SK-N-SH (cell line): ENCODE measurements at regions not wholly inside any gene's neighbourhood (a gene's known extent, or its start where the extent isn't known, plus 50 kb on each side); places are given as distances from the start of the nearest gene placed in this dataset.

Source experiments
- CTCF ChIA-PET: fragments of 300-600, 350-600 bp; formaldehyde crosslinking; extraction: SDS; loops from one replicate; lab custom pipeline; 2021; lab: Yijun Ruan, JAX
- POLR2A ChIA-PET: fragments of 350-600 bp; sonication (Branson Sonifier 250); formaldehyde crosslinking; extraction: SDS; loops from one replicate; lab custom pipeline; 2020; ENCODE audit warnings: antibody characterized with exemption, inconsistent platforms; lab: Yijun Ruan, JAX
- DNase-seq: peaks from one replicate; pipeline ENCODE4 v3.0.0; 2012
- H2AFZ ChIP-seq: fragments of 200-600 bp; sonication (generic); 2 replicates; pipeline ENCODE4 v1.8.1; 2016; ENCODE audit warnings: antibody characterized with exemption, mild to moderate bottlenecking, low read depth
- H3F3A ChIP-seq: fragments of 200-600 bp; sonication (generic); replicated peaks from 2 replicates; pipeline ENCODE3; 2016; ENCODE audit warnings: antibody characterized with exemption, mild to moderate bottlenecking; ENCODE audit not compliant: insufficient read depth
- H3K27ac ChIP-seq, 2 experiments: fragments of 200-500 bp in 1 of 2; fragments of 200-600 bp in 1 of 2; sonication (Bioruptor generic) in 1 of 2; sonication (generic), shearing (Covaris generic) in 1 of 2; 2 replicates each; pipeline versions ENCODE4 v1.5.1 to v1.6.1; 2014 to 2016; ENCODE audit warnings: low read depth in 2 of 2, inconsistent platforms in 1 of 2, low read length in 1 of 2, mild to moderate bottlenecking in 1 of 2, mixed read lengths in 1 of 2
- H3K27me3 ChIP-seq: fragments of 200-600 bp; sonication (generic), shearing (Covaris generic); 2 replicates; pipeline ENCODE4 v1.6.1; 2016; ENCODE audit warnings: mixed run types; ENCODE audit not compliant: insufficient read depth
- H3K36me3 ChIP-seq, 2 experiments: fragments of 200-500 bp in 1 of 2; fragments of 200-600 bp in 1 of 2; sonication (Bioruptor generic) in 1 of 2; sonication (generic) in 1 of 2; replicated peaks in 1 of 2; 2 replicates each; pipeline versions ENCODE3 to v1.5.1; 2014 to 2016; ENCODE audit warnings: low read length in 1 of 2, mild to moderate bottlenecking in 1 of 2; ENCODE audit not compliant: insufficient read depth in 2 of 2, control insufficient read depth in 1 of 2
- H3K4me1 ChIP-seq, 2 experiments: fragments of 200-500 bp in 1 of 2; fragments of 200-600 bp in 1 of 2; sonication (Bioruptor generic) in 1 of 2; sonication (generic), shearing (Covaris generic) in 1 of 2; 2 replicates each; pipeline versions ENCODE4 v1.5.1 to v1.6.1; 2014 to 2016; ENCODE audit warnings: low read depth in 1 of 2, low read length in 1 of 2, mixed run types in 1 of 2; ENCODE audit not compliant: insufficient read depth in 2 of 2, control insufficient read depth in 1 of 2
- H3K4me2 ChIP-seq: fragments of 200-600 bp; sonication (generic), shearing (Covaris generic); 2 replicates; pipeline ENCODE4 v1.6.1; 2017; ENCODE audit warnings: mixed run types
- H3K4me3 ChIP-seq, 2 experiments: fragments of 200-500 bp in 1 of 2; fragments of 200-600 bp in 1 of 2; sonication (Bioruptor generic) in 1 of 2; sonication (generic), shearing (Covaris generic) in 1 of 2; 2 replicates each; pipeline versions ENCODE4 v1.5.1 to v1.8.1; 2014 to 2016; ENCODE audit warnings: low read depth in 2 of 2, inconsistent platforms in 1 of 2, low read length in 1 of 2, mild to moderate bottlenecking in 1 of 2, mixed read lengths in 1 of 2, moderate library complexity in 1 of 2
- H3K79me2 ChIP-seq: fragments of 200-600 bp; sonication (generic); 2 replicates; pipeline ENCODE4 v1.8.1; 2017; ENCODE audit warnings: mild to moderate bottlenecking; ENCODE audit not compliant: insufficient read depth
- H3K9ac ChIP-seq: fragments of 200-600 bp; sonication (generic); 2 replicates; pipeline ENCODE4 v1.6.1; 2017; ENCODE audit warnings: mixed run types
- H3K9me2 ChIP-seq: fragments of 200-600 bp; sonication (generic); 2 replicates; pipeline ENCODE4 v1.6.1; 2017; ENCODE audit warnings: mixed run types
- H3K9me3 ChIP-seq: fragments of 200-600 bp; sonication (generic); 2 replicates; pipeline ENCODE4 v1.6.1; 2017; ENCODE audit warnings: mixed run types, mild to moderate bottlenecking, moderate library complexity
- H4K20me1 ChIP-seq: fragments of 200-600 bp; sonication (generic); 2 replicates; pipeline ENCODE4 v1.6.1; 2017; ENCODE audit warnings: mild to moderate bottlenecking, mixed run types; ENCODE audit not compliant: insufficient read depth
- CHD2 ChIP-seq: fragments of 150-350 bp; IDR thresholded peaks from 2 replicates; pipeline ENCODE4 v1.6.1; 2018; ENCODE audit warnings: low read length; ENCODE audit not compliant: partially characterized antibody
- EP300 ChIP-seq, 2 experiments: IDR thresholded peaks; 2 replicates each; pipeline versions ENCODE4 v1.4.0 to v1.6.1; 2012; ENCODE audit warnings: borderline replicate concordance in 1 of 2, low read depth in 1 of 2, low read length in 1 of 2
- FOSL2 ChIP-seq: IDR thresholded peaks from 2 replicates; pipeline ENCODE4 v1.4.0; 2012; ENCODE audit warnings: low read depth, mild to moderate bottlenecking, moderate library complexity, borderline replicate concordance
- FOXJ3 ChIP-seq: sonication (generic); formaldehyde crosslinking; IDR thresholded peaks from 2 replicates; pipeline ENCODE4 v1.5.1; 2020; ENCODE audit warnings: mild to moderate bottlenecking, missing genetic modification reagents
- GATA2 ChIP-seq: sonication (generic); formaldehyde crosslinking; IDR thresholded peaks from 2 replicates; pipeline ENCODE4 v1.5.0; 2020; ENCODE audit warnings: mild to moderate bottlenecking, missing genetic modification reagents
- IRF3 ChIP-seq: fragments of 150-350 bp; IDR thresholded peaks from 2 replicates; pipeline ENCODE4 v1.6.1; 2016; ENCODE audit warnings: mild to moderate bottlenecking, low read depth, low read length
- JUND ChIP-seq: IDR thresholded peaks from 2 replicates; pipeline ENCODE4 v1.4.0; 2012
- NFIC ChIP-seq: IDR thresholded peaks from 2 replicates; pipeline ENCODE4 v1.4.0; 2012; ENCODE audit warnings: borderline replicate concordance
- NRF1 ChIP-seq: IDR thresholded peaks from 2 replicates; pipeline ENCODE4 v1.6.1; 2012; ENCODE audit warnings: low read depth, mild to moderate bottlenecking, low read length
- POLR2AphosphoS5 ChIP-seq: IDR thresholded peaks from 2 replicates; pipeline ENCODE4 v1.6.1; 2012; ENCODE audit warnings: low read depth, low read length
- RAD21 ChIP-seq: IDR thresholded peaks from 2 replicates; pipeline ENCODE4 v1.6.1; 2012; ENCODE audit warnings: mild to moderate bottlenecking, low read length
- RCOR1 ChIP-seq: fragments of 150-350 bp; IDR thresholded peaks from 2 replicates; pipeline ENCODE4 v1.6.1; 2017; ENCODE audit warnings: antibody characterized with exemption, low read length
- RFX5 ChIP-seq: IDR thresholded peaks from 2 replicates; pipeline ENCODE4 v1.6.1; 2012; ENCODE audit warnings: mild to moderate bottlenecking, improper control_type of control experiment, low read length
- RXRA ChIP-seq: IDR thresholded peaks from 2 replicates; pipeline ENCODE4 v1.4.0; 2012; ENCODE audit warnings: low read depth, mild to moderate bottlenecking, borderline replicate concordance
- SIN3A ChIP-seq: IDR thresholded peaks from 2 replicates; pipeline ENCODE4 v1.6.1; 2012; ENCODE audit warnings: low read depth, mild to moderate bottlenecking, low read length, moderate library complexity, borderline replicate concordance
- YY1 ChIP-seq: IDR thresholded peaks from 2 replicates; pipeline ENCODE4 v1.4.0; 2012; ENCODE audit warnings: low read depth, mild to moderate bottlenecking
- WGBS: methylation state at CpG from one replicate; pipeline ENCODE4 v1.1.6; 2017; ENCODE audit warnings: low lambda C conversion rate; 5-methylcytosine and 5-hydroxymethylcytosine counted together
- TF ChIP-seq, protein P1 (sequence below): fragments of 150-350 bp; IDR thresholded peaks from 2 replicates; pipeline ENCODE4 v1.6.1; 2017; ENCODE audit warnings: antibody characterized with exemption, low read length, low read depth, borderline replicate concordance
- TF ChIP-seq, protein P2 (sequence below): fragments of 200-600 bp; sonication (generic); IDR thresholded peaks from 2 replicates; pipeline ENCODE4 v1.6.1; 2017; ENCODE audit warnings: antibody characterized with exemption, mild to moderate bottlenecking, moderate library complexity

DNA sequence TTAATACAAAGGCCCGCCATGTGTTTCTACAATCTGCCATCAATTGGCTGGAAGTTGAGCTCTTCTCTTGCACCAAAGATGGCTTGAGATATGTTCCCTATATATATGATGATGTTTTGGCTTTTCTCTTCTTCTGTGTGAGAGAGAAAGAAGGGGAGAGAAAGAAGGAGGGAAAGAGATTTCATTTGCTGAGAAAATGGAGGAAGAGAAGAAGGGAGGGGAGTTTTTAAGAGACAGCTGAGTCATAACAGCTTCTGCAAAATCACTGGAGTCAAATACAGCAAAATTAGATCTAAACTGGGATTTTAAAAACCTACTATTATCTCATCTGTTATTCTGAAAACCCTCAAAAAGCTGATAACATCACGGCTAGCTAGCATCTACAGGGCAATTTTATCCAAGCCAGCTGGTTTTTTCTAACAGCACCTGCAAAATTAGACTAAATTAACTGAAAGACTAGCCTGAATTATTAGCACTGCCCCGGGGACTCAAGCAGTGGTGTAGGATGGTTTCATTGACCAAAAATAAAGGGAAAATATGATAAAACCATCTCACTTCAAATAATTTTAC lies 647.6 kb upstream of the ACTRT1 start:
- H3K4me2 ChIP-seq, result no peak overlapping the region
- ChIA-PET POLR2A (no interaction called here), CTCF (no interaction called here)
- no peaks in the 10 kb centered on the region; a peak in 1 of 4 replicates for H3K4me1 ChIP-seq
- H3F3A ChIP-seq, result no peaks in the 10 kb centered on the region
- no peak overlapping the region for H3K9ac ChIP-seq
- no peak overlapping the region for H3K4me3 ChIP-seq
- no peak for DNase-seq
- no peaks in the 10 kb centered on the region for H3K79me2 ChIP-seq
- H3K27me3 ChIP-seq, result no peaks in the 10 kb centered on the region
- H3K9me3 ChIP-seq, result no peaks in the 10 kb centered on the region
- H4K20me1 ChIP-seq, result no peaks in the 10 kb centered on the region
- H2AFZ ChIP-seq, result no peak overlapping the region
- no peaks in the 10 kb centered on the region for H3K36me3 ChIP-seq
- H3K27ac ChIP-seq, result peak overlapping the region in 1 of 2 experiments; percentile 53; a peak in 2 of 4 replicates
- WGBS, result 9% methylated on average over 3 of the region's 3 CpGs
- TF ChIP-seq GATA2 (CRISPR knock-in tag), result peak; percentile 57
- TF ChIP-seq SIN3A, result no peak
- TF ChIP-seq RCOR1, result 0 out of 2 replicates have a peak, but pooled peaks have one; percentile 11
- TF ChIP-seq EP300 (IDR thresholded peaks at IDR 0.05; ENCODE audit: borderline replicate concordance in 1 of 2, low read depth in 1 of 2, low read length in 1 of 2), result peak in 1 of 2 experiments; percentile 41; a peak in 1 of 4 replicates
- TF ChIP-seq JUND, result no peak
- TF ChIP-seq FOSL2, result no peak
- TF ChIP-seq RXRA, result no peak
- TF ChIP-seq RAD21, result no peak
- TF ChIP-seq, all 33 proteins: peak for 3
- no peaks in the 10 kb centered on the region for H3K9me2 ChIP-seq

DNA sequence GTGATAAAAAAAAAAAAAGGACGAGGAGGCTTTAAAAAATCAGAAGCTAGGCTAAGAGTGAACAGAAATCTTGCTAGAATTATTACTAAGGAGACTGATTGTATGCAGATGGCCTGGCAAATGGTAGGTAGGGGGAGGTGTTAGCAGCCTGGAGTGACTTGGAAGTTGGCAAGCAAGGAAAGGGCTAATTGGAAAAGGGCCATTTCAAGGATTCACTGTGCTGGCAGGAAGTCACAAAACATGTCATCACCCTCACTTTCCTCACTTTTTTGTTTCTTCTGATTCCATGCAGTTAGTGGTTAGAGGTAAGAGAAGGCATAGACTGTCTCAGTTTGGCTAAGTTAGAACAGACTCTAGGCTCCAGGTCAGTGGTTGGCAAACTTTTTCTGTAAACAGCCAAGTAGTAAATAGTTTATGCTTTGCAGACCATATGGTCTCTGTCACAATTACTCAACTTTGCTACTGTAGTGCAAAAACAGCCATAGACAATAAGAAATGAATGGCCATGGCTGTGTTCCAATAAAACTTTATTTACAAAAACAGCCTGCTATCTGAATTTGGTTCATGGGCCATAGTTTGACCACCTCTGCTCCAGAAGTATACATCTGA lies 646.5 kb upstream of the ACTRT1 start:
- H3K9me3 ChIP-seq, result no peaks in the 10 kb centered on the region
- TF ChIP-seq, protein P1, sequence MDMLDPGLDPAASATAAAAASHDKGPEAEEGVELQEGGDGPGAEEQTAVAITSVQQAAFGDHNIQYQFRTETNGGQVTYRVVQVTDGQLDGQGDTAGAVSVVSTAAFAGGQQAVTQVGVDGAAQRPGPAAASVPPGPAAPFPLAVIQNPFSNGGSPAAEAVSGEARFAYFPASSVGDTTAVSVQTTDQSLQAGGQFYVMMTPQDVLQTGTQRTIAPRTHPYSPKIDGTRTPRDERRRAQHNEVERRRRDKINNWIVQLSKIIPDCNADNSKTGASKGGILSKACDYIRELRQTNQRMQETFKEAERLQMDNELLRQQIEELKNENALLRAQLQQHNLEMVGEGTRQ, result no peak
- H3K9me2 ChIP-seq, result no peaks in the 10 kb centered on the region
- DNase-seq, result no peak
- no peak overlapping the region for H3K9ac ChIP-seq
- 7% methylated on average over 1 of the region's 1 CpG for WGBS
- H3K4me1 ChIP-seq, result no peaks in the 10 kb centered on the region; a peak in 1 of 4 replicates
- no peak overlapping the region for H2AFZ ChIP-seq
- H3K36me3 ChIP-seq, result no peaks in the 10 kb centered on the region
- POLR2A ChIA-PET, result no interaction called here
- H3K4me2 ChIP-seq, result no peak overlapping the region
- no peak overlapping the region for H3K4me3 ChIP-seq
- H3F3A ChIP-seq, result no peaks in the 10 kb centered on the region
- H3K27me3 ChIP-seq, result no peaks in the 10 kb centered on the region
- CTCF ChIA-PET, result no interaction called here
- H3K79me2 ChIP-seq, result no peaks in the 10 kb centered on the region
- H4K20me1 ChIP-seq, result no peaks in the 10 kb centered on the region
- H3K27ac ChIP-seq, result no peak overlapping the region

DNA sequence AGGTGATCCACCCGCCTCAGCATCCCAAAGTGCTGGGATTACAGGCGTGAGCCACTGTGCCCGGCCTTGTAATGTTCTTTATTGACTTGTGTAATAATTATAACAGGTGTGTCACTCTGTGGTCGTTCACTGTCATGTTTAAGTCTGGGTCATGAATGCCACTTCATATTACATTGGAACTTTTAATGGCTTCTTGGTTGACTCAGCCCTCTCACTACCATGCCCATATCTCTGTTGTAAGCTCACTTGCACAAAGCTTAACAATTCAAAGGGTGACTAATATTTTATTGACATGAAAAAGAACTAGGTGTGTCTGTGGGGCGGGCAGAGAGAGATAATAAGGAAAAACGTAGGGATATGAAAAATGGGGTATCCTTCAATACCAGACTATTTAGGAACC lies 639.7 kb upstream of the ACTRT1 start:
- H3K36me3 ChIP-seq, result no peaks in the 10 kb centered on the region
- CTCF ChIA-PET, result no interaction called here
- H3K4me1 ChIP-seq, result no peaks in the 10 kb centered on the region
- no peaks in the 10 kb centered on the region for H4K20me1 ChIP-seq
- no peak overlapping the region for H3K27ac ChIP-seq
- H3F3A ChIP-seq, result no peaks in the 10 kb centered on the region
- no peak overlapping the region for H3K4me3 ChIP-seq
- H2AFZ ChIP-seq, result no peak overlapping the region
- H3K9ac ChIP-seq, result no peak overlapping the region
- H3K4me2 ChIP-seq, result no peak overlapping the region
- DNase-seq, result no peak
- no peaks in the 10 kb centered on the region for H3K79me2 ChIP-seq
- H3K9me2 ChIP-seq, result no peaks in the 10 kb centered on the region
- POLR2A ChIA-PET, result no interaction called here
- WGBS, result 20% methylated on average over 6 of the region's 6 CpGs
- H3K27me3 ChIP-seq, result no peaks in the 10 kb centered on the region
- H3K9me3 ChIP-seq, result no peaks in the 10 kb centered on the region
- TF ChIP-seq CHD2 (no peak), YY1 (no peak), IRF3 (no peak), NRF1 (no peak), FOSL2 (no peak), RXRA (no peak), FOXJ3 (no peak), RFX5 (no peak), RCOR1 (no peak), NFIC (no peak), POLR2AphosphoS5 (no peak)
- TF ChIP-seq, protein P2, sequence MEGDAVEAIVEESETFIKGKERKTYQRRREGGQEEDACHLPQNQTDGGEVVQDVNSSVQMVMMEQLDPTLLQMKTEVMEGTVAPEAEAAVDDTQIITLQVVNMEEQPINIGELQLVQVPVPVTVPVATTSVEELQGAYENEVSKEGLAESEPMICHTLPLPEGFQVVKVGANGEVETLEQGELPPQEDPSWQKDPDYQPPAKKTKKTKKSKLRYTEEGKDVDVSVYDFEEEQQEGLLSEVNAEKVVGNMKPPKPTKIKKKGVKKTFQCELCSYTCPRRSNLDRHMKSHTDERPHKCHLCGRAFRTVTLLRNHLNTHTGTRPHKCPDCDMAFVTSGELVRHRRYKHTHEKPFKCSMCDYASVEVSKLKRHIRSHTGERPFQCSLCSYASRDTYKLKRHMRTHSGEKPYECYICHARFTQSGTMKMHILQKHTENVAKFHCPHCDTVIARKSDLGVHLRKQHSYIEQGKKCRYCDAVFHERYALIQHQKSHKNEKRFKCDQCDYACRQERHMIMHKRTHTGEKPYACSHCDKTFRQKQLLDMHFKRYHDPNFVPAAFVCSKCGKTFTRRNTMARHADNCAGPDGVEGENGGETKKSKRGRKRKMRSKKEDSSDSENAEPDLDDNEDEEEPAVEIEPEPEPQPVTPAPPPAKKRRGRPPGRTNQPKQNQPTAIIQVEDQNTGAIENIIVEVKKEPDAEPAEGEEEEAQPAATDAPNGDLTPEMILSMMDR, result no peak
